GM18499 (cell line): ENCODE measurements at regions not wholly inside any gene's neighbourhood (a gene's known extent, or its start where the extent isn't known, plus 50 kb on each side); places are given as distances from the start of the nearest gene placed in this dataset.

Source experiments
- ATAC-seq: cut with Tn5 transposase; IDR thresholded peaks from one replicate; pipeline ENCODE4 v1.9.1; 2021; ENCODE audit warnings: moderate number of reproducible peaks; ENCODE audit not compliant: insufficient read depth, unreplicated experiment

- no peak for ATAC-seq
Observed at GRCh38 chr10:33822774-33823173, 488.3 kb upstream of the NRP1 start.

- ATAC-seq = no peak
Observed at GRCh38 chr10:33820531-33820930, 486.1 kb upstream of the NRP1 start.

- no peak for ATAC-seq
Observed at GRCh38 chr10:33819206-33819605, 484.7 kb upstream of the NRP1 start.

DNA sequence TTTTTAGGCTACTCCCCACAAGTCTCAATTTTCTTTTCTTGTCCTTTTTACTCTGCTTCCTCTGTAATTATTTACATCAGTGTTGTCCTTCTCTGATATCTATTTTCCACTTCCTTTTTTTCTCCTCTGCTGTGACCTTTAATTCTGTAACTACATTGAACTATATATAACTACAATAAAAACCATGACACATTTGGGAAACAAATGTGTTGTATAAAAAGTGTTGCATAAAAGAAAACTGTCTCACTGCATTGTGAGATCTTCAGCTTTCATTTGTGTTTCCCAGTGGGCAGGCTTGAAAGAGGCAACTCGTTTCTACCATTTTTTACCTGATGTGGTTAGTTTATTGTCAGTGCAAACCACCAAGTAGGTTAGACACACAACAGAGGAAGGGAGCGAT lies 483.9 kb upstream of the NRP1 start:
- no peak for ATAC-seq

DNA sequence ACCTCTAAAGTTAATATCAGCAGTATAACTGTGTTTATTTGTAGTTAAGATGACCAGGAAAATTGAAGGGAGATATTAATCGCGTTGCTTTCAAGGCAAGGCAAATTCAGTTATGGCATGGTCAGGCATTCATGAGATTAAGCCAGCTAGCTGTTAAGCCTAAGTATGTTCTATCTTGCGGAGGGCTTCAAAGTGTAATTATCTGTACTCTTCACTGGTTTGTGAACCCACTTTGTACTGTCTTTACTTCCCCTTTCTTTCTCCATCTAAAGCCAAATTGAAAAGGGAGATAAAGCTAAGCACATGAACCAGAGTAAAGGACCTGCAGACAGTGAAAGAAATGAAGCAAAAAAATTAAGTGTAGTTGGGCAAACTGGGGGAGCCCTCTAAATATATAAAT lies 483.1 kb upstream of the NRP1 start:
- no peak for ATAC-seq

- ATAC-seq = no peak
Observed at GRCh38 chr10:33815776-33816175, 481.3 kb upstream of the NRP1 start.

DNA sequence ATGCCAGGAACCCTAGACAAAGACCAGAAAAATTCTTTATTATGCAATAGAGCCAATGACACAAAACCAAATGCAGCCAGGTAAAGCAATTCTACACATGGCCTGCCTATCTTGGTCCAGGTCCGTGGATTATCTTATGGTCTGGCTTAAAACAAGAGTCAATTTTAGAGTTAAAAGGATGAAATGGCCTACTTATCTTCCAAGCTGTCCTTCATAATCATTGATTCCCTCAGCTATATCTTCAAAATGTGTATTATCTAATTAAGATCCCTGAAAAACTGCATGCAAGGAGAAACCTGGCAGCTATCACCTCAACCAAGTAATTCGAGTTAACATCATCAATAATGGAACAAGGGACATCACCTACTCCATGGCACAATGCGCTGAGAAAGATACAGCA lies 479.4 kb upstream of the NRP1 start:
- no peak for ATAC-seq

- ATAC-seq = no peak
Observed at GRCh38 chr10:33813415-33813814, 478.9 kb upstream of the NRP1 start.

DNA sequence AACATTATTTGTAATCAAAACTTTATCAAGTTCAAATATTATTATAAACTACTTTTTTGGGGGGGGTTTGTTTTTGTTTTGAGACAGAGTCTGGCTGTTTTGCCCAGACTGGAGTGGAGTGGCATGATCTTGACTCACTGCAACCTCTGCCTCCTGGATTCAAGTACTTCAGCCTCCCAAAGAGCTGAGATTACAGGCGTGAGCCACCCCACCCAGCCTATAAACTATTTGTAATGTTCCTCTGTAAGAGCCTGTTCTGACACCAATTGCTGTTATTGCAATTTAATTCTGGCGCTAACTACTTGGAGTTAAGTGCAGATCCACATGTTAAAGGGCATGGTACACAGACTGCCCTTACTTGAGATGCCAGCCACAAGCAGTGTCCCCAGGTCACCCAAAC lies 478.1 kb upstream of the NRP1 start:
- no peak for ATAC-seq

- no peak for ATAC-seq
Observed at GRCh38 chr10:33810986-33811385, 476.5 kb upstream of the NRP1 start.

- ATAC-seq = no peak
Observed at GRCh38 chr10:33809732-33810131, 475.3 kb upstream of the NRP1 start.

DNA sequence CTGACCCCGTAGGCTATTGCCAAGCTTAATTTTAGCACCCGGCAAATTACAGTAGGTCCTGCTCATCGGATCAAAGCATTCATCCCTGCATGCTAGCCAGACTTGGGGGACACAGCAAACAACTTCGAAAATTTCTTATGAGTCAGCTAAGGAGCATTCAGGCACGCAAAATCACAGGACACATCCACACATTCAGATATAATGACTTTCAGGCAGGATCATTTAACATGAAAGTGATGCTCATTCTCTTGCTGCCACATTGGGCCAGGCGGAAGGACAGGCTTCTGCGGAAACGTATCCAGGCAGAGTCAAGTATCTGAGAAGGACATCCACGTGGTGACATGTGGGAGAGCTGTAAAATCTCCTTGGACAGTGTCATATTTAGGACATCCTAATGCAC lies 474.0 kb upstream of the NRP1 start:
- no peak for ATAC-seq

GRCh38 chr10:33807531-33808359 lies 473.3 kb upstream of the NRP1 start:
- no peak for ATAC-seq

- no peak for ATAC-seq
Observed at GRCh38 chr10:33805831-33806230, 471.4 kb upstream of the NRP1 start.

- ATAC-seq = no peak
Observed at GRCh38 chr10:33804584-33804983, 470.1 kb upstream of the NRP1 start.

DNA sequence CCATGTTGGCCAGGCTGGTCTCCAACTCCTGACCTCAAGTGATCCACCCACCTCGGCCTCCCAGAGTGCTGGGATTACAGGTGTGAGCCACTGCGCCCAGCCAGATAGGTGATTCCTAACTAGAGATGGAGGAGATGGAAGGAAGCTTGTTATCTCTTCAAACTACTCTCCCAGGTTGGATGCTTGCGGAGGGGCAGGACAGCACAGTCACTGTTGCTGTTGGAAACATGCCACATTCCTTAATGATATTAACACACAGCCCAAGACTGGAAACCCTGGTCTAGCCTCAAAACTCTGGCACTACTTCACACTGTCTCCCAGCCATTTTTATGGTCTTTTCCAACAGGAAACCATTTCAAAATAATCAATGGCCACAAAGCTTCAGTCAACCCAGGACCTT lies 468.8 kb upstream of the NRP1 start:
- ATAC-seq = no peak

DNA sequence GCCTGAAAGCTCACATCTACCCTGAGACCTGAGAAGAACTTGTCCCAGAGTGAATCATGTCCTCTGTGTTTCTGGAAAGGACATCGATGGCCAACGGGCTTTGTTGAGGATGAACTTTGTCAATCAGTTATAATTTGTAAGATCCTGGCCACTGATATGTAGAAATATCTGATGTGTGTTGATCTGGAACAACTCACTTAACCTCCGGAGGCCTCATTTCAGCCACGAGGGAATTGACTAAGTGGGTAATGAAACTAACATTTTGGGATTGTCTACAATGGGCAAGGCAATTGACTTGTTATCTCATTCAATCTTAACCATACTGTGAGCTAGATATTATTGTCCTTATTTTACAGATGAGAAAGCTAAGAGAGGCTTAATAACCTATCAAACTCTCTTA lies 468.1 kb upstream of the NRP1 start:
- ATAC-seq = no peak

GRCh38 chr10:33801705-33802104 lies 467.2 kb upstream of the NRP1 start:
- no peak for ATAC-seq

- ATAC-seq = no peak
Observed at GRCh38 chr10:33800986-33801385, 466.5 kb upstream of the NRP1 start.

DNA sequence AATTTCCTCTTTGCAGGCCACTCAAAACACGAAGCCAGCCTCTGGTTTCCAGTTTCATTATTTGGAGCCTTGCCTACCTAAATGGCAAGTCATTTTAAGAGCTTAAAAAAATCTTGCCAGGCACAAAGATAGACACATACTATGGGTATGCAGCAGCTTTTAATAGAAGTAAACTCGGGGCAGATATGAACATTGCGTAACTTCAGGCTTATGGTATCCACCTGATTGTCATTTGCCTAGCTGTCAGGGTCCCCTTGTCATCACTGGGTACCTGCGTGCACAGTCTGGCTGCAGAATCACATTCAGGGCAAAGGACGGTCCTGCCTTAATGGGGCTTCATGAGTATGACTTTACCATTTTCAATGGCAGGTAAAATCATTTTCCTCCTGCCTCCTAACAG lies 466.1 kb upstream of the NRP1 start:
- no peak for ATAC-seq

GRCh38 chr10:33799944-33800323 lies 465.5 kb upstream of the NRP1 start:
- ATAC-seq = no peak

GRCh38 chr10:33799281-33799943 lies 464.9 kb upstream of the NRP1 start:
- no peak for ATAC-seq
